ENCODE measurements at regions not wholly inside any gene's neighbourhood (a gene's known extent, or its start where the extent isn't known, plus 50 kb on each side); places are given as distances from the start of the nearest gene placed in this dataset.

- no peak for TF ChIP-seq CTCF (IDR thresholded peaks at IDR 0.05; ENCODE audit: low read depth, low read length)
- Histone ChIP-seq H3K9me3 (ENCODE audit: low read depth) (no peaks in the 10 kb centered on the region), H3K4me1 (ENCODE audit: low read depth) (no peaks in the 10 kb centered on the region), H3K36me3 (no peaks in the 10 kb centered on the region), H3K27ac (no peak overlapping the region), H3K27me3 (no peaks in the 10 kb centered on the region), H3K4me3 (no peak overlapping the region)
- DNase-seq (ENCODE audit: low read depth in 1 of 2, low spot score in 1 of 2), result no peak
Observed at GRCh38 chr2:102078773-102079172, 63.8 kb upstream of the IL1R1 start.

- Histone ChIP-seq H3K27me3 (no peaks in the 10 kb centered on the region), H3K36me3 (no peaks in the 10 kb centered on the region), H3K9me3 (ENCODE audit: low read depth) (no peaks in the 10 kb centered on the region), H3K4me1 (ENCODE audit: low read depth) (no peaks in the 10 kb centered on the region), H3K27ac (no peak overlapping the region), H3K4me3 (no peak overlapping the region)
- DNase-seq (ENCODE audit: low read depth in 1 of 2, low spot score in 1 of 2), result peak in 1 of 2 donors; percentile 52
- no peak for TF ChIP-seq CTCF (IDR thresholded peaks at IDR 0.05; ENCODE audit: low read depth, low read length)
Observed at GRCh38 chr2:102080451-102081242, 61.9 kb upstream of the IL1R1 start.

GRCh38 chr2:102081243-102081522 lies 61.4 kb upstream of the IL1R1 start:
- no peak for TF ChIP-seq CTCF (IDR thresholded peaks at IDR 0.05; ENCODE audit: low read depth, low read length)
- no peak for DNase-seq (ENCODE audit: low read depth in 1 of 2, low spot score in 1 of 2)
- Histone ChIP-seq H3K9me3 (ENCODE audit: low read depth) (no peaks in the 10 kb centered on the region), H3K27me3 (no peaks in the 10 kb centered on the region), H3K27ac (no peak overlapping the region), H3K4me1 (ENCODE audit: low read depth) (no peaks in the 10 kb centered on the region), H3K36me3 (no peaks in the 10 kb centered on the region), H3K4me3 (no peak overlapping the region)

- H3K36me3 ChIP-seq, result no peaks in the 10 kb centered on the region
- H3K9me3 ChIP-seq (ENCODE audit: low read depth), result no peaks in the 10 kb centered on the region
- no peak for TF ChIP-seq CTCF (IDR thresholded peaks at IDR 0.05; ENCODE audit: low read depth, low read length)
- H3K27ac ChIP-seq, result no peak overlapping the region
- no peak overlapping the region for H3K4me3 ChIP-seq
- H3K4me1 ChIP-seq (ENCODE audit: low read depth), result no peaks in the 10 kb centered on the region
- H3K27me3 ChIP-seq, result no peaks in the 10 kb centered on the region
- DNase-seq (ENCODE audit: low read depth in 1 of 2, low spot score in 1 of 2), result no peak
Observed at GRCh38 chr2:102081606-102082005, 60.9 kb upstream of the IL1R1 start.

- no peak for TF ChIP-seq CTCF (IDR thresholded peaks at IDR 0.05; ENCODE audit: low read depth, low read length)
- peak in 1 of 2 donors; percentile 96 for DNase-seq (ENCODE audit: low read depth in 1 of 2, low spot score in 1 of 2)
- Histone ChIP-seq H3K9me3 (ENCODE audit: low read depth) (no peaks in the 10 kb centered on the region), H3K4me1 (ENCODE audit: low read depth) (no peaks in the 10 kb centered on the region), H3K36me3 (no peaks in the 10 kb centered on the region), H3K27ac (no peak overlapping the region), H3K4me3 (no peak overlapping the region), H3K27me3 (no peaks in the 10 kb centered on the region)
Observed at GRCh38 chr2:102082571-102083392, 59.8 kb upstream of the IL1R1 start.

Measured in cardiac muscle cell (in vitro differentiated cells and primary cell).